SK-N-MC (cell line): ENCODE measurements at regions not wholly inside any gene's neighbourhood (a gene's known extent, or its start where the extent isn't known, plus 50 kb on each side); places are given as distances from the start of the nearest gene placed in this dataset.

Experiments used
- EZH2 ChIP-seq: fragments of 200-600 bp; sonication (generic); IDR thresholded peaks from one replicate; pipeline ENCODE4 v1.6.1; 2017; ENCODE audit warnings: antibody characterized with exemption
- POLR2AphosphoS5 ChIP-seq: IDR thresholded peaks from 2 replicates; pipeline ENCODE4 v1.6.1; 2012; ENCODE audit warnings: mild to moderate bottlenecking, low read depth, low read length, borderline replicate concordance

DNA sequence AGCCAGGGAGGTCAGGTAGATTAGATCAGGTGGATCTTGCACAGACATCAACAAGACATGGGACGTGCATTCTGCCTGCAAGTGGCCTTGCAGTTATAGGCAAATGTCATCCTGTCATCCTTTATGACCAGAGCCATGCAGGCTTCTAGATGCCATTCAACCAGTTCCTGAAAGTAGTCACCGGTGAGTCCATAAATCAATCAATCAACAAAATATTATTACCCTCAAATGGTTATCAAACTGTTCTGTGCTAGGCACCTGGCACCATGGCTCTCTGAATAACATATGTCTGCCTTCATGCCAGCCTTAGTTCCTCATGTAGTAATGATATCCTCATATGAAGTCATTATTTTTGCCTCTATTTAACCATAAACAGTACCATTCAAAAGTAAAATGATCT is 146.9 kb downstream of the TOMM20 start:
- TF ChIP-seq EZH2 (no peak), POLR2AphosphoS5 (no peak)
